MM.1S (cell line): ENCODE measurements at regions not wholly inside any gene's neighbourhood (a gene's known extent, or its start where the extent isn't known, plus 50 kb on each side); places are given as distances from the start of the nearest gene placed in this dataset.

Experiments used
- DNase-seq: peaks from one replicate; pipeline ENCODE4 v3.0.0-alpha.2; 2015
- H2AFZ ChIP-seq: fragments of 300-600 bp; sonication (generic); 2 replicates; pipeline ENCODE4 v1.6.0; 2016; ENCODE audit warnings: antibody characterized with exemption, low read length
- H3F3A ChIP-seq: fragments of 300-600 bp; sonication (generic); 2 replicates; pipeline ENCODE4 v1.6.1; 2016; ENCODE audit warnings: mild to moderate bottlenecking, antibody characterized with exemption, low read length, moderate library complexity, mixed read lengths; ENCODE audit not compliant: insufficient read depth
- H3K27ac ChIP-seq: fragments of 300-600 bp; sonication (generic); 2 replicates; pipeline ENCODE4 v1.5.1; 2016; ENCODE audit warnings: mild to moderate bottlenecking, low read length
- H3K27me3 ChIP-seq: fragments of 300-600 bp; sonication (generic); replicated peaks from 2 replicates; pipeline ENCODE4 v1.6.0; 2016; ENCODE audit warnings: low read length; ENCODE audit not compliant: insufficient read depth
- H3K36me3 ChIP-seq: fragments of 300-600 bp; sonication (generic); replicated peaks from 2 replicates; pipeline ENCODE4 v1.6.1; 2016; ENCODE audit warnings: mild to moderate bottlenecking, low read length, mixed read lengths; ENCODE audit not compliant: insufficient read depth
- H3K4me1 ChIP-seq: fragments of 300-600 bp; sonication (generic); 2 replicates; pipeline ENCODE4 v1.6.1; 2016; ENCODE audit warnings: low read length, mixed read lengths
- H3K4me2 ChIP-seq: fragments of 300-600 bp; sonication (generic); 2 replicates; pipeline ENCODE4 v1.6.0; 2016; ENCODE audit warnings: low read depth, low read length
- H3K4me3 ChIP-seq: fragments of 300-600 bp; sonication (generic); 2 replicates; pipeline ENCODE4 v1.5.1; 2016; ENCODE audit warnings: low read length, mixed read lengths
- H3K79me2 ChIP-seq: fragments of 300-600 bp; sonication (generic); 2 replicates; pipeline ENCODE4 v1.6.1; 2016; ENCODE audit warnings: mixed run types, low read length, mixed read lengths
- H3K9ac ChIP-seq: fragments of 300-600 bp; sonication (generic); 2 replicates; pipeline ENCODE4 v1.6.1; 2016; ENCODE audit warnings: low read length, mixed read lengths
- H3K9me2 ChIP-seq: fragments of 300-600 bp; sonication (generic); replicated peaks from 2 replicates; pipeline ENCODE4 v1.6.1; 2016; ENCODE audit warnings: mild to moderate bottlenecking, low read length, mixed read lengths; ENCODE audit not compliant: insufficient read depth
- H3K9me3 ChIP-seq: fragments of 300-600 bp; sonication (generic); replicated peaks from 2 replicates; pipeline ENCODE4 v1.6.1; 2016; ENCODE audit warnings: mild to moderate bottlenecking, low read length, mixed read lengths; ENCODE audit not compliant: insufficient read depth
- H4K20me1 ChIP-seq: fragments of 300-600 bp; sonication (generic); 2 replicates; pipeline ENCODE4 v1.6.1; 2016; ENCODE audit warnings: mild to moderate bottlenecking, low read length, moderate library complexity, mixed read lengths; ENCODE audit not compliant: insufficient read depth
- CTCF ChIP-seq: fragments of 300-600 bp; sonication (generic); IDR thresholded peaks from 2 replicates; pipeline ENCODE4 v1.5.1; 2016; ENCODE audit warnings: antibody characterized with exemption, low read length, mixed read lengths
- EZH2 ChIP-seq: fragments of 300-600 bp; sonication (generic); optimal IDR thresholded peaks from 2 replicates; pipeline ENCODE3; 2017; ENCODE audit warnings: low read depth, mild to moderate bottlenecking, antibody characterized with exemption, low read length, mixed read lengths
- EZH2phosphoT487 ChIP-seq: fragments of 300-600 bp; sonication (generic); IDR thresholded peaks from 2 replicates; pipeline ENCODE4 v1.6.1; 2018; ENCODE audit warnings: antibody characterized with exemption, low read length

GRCh38 chr20:6471110-6471647 is 296.3 kb upstream of the BMP2 start:
- no peak overlapping the region for H2AFZ ChIP-seq
- H3K27me3 ChIP-seq, result no peaks in the 10 kb centered on the region
- peaks cover 5% of the 10 kb centered on the region; the same call in 1 of the 2 replicates for H3K4me1 ChIP-seq
- H4K20me1 ChIP-seq, result no peaks in the 10 kb centered on the region
- no peaks in the 10 kb centered on the region for H3K9me2 ChIP-seq
- no peak overlapping the region for H3K4me2 ChIP-seq
- H3K9ac ChIP-seq, result no peak overlapping the region
- H3K4me3 ChIP-seq, result no peak overlapping the region
- H3F3A ChIP-seq, result no peaks in the 10 kb centered on the region
- no peaks in the 10 kb centered on the region for H3K36me3 ChIP-seq
- no peak for TF ChIP-seq EZH2phosphoT487
- no peak for TF ChIP-seq CTCF
- TF ChIP-seq EZH2, result no peak
- no peak for DNase-seq
- H3K79me2 ChIP-seq, result no peaks in the 10 kb centered on the region
- H3K9me3 ChIP-seq, result no peaks in the 10 kb centered on the region
- H3K27ac ChIP-seq, result no peak overlapping the region

GRCh38 chr20:6469695-6470094 is 297.8 kb upstream of the BMP2 start:
- Histone ChIP-seq H3F3A (no peaks in the 10 kb centered on the region), H3K27ac (no peak overlapping the region), H3K9me3 (no peaks in the 10 kb centered on the region), H3K27me3 (no peaks in the 10 kb centered on the region), H2AFZ (no peak overlapping the region), H3K4me3 (no peak overlapping the region), H3K9ac (no peak overlapping the region), H4K20me1 (no peaks in the 10 kb centered on the region), H3K4me1 (peaks cover 5% of the 10 kb centered on the region; the same call in 1 of the 2 replicates), H3K79me2 (no peaks in the 10 kb centered on the region), H3K9me2 (no peaks in the 10 kb centered on the region), H3K36me3 (no peaks in the 10 kb centered on the region), H3K4me2 (no peak overlapping the region)
- TF ChIP-seq EZH2phosphoT487, result no peak
- TF ChIP-seq EZH2, result no peak
- TF ChIP-seq CTCF, result no peak
- no peak for DNase-seq

- no peaks in the 10 kb centered on the region for H3K9me3 ChIP-seq
- TF ChIP-seq CTCF, result no peak
- no peak for TF ChIP-seq EZH2phosphoT487
- no peak for TF ChIP-seq EZH2
- no peaks in the 10 kb centered on the region for H4K20me1 ChIP-seq
- H3F3A ChIP-seq, result no peaks in the 10 kb centered on the region
- peaks cover 5% of the 10 kb centered on the region; the same call in 1 of the 2 replicates for H3K4me1 ChIP-seq
- H3K4me3 ChIP-seq, result no peak overlapping the region
- DNase-seq, result no peak
- H3K36me3 ChIP-seq, result no peaks in the 10 kb centered on the region
- no peaks in the 10 kb centered on the region for H3K27me3 ChIP-seq
- H3K4me2 ChIP-seq, result peak overlapping the region; percentile 48; the same call in 1 of the 2 replicates
- H3K9ac ChIP-seq, result no peak overlapping the region
- H3K79me2 ChIP-seq, result no peaks in the 10 kb centered on the region
- H3K9me2 ChIP-seq, result no peaks in the 10 kb centered on the region
- H2AFZ ChIP-seq, result peak overlapping the region; percentile 49; the same call in 1 of the 2 replicates
- no peak overlapping the region for H3K27ac ChIP-seq
Measured at GRCh38 chr20:6468423-6469116, 298.9 kb upstream of the BMP2 start.
